ENCODE measurements at regions not wholly inside any gene's neighbourhood (a gene's known extent, or its start where the extent isn't known, plus 50 kb on each side); places are given as distances from the start of the nearest gene placed in this dataset.
"Not testable (repeated sequence)": the region's sequence is repeated elsewhere in the genome, so short reads cannot be mapped to it uniquely, and the experiment has no call there.

GRCh38 chr14:105991677-105992076 lies 465.3 kb downstream of the TMEM121 start:
- DNase-seq: not testable (repeated sequence)

- no peak for DNase-seq
Measured at GRCh38 chr14:105993814-105994213, 467.4 kb downstream of the TMEM121 start.

GRCh38 chr14:105995011-105995710 lies 468.8 kb downstream of the TMEM121 start:
- not testable (repeated sequence) for DNase-seq

GRCh38 chr14:105998597-105998996 lies 472.2 kb downstream of the TMEM121 start:
- DNase-seq: not testable (repeated sequence)

GRCh38 chr14:105999361-106000028 lies 473.1 kb downstream of the TMEM121 start:
- DNase-seq: peak; percentile 62

- DNase-seq: not testable (repeated sequence)
Measured at GRCh38 chr14:106000029-106000511, 473.7 kb downstream of the TMEM121 start.

- DNase-seq: not testable (repeated sequence)
Measured at GRCh38 chr14:106001277-106001676, 474.9 kb downstream of the TMEM121 start.

- no peak for DNase-seq
Measured at GRCh38 chr14:106003351-106003750, 477.0 kb downstream of the TMEM121 start.

- peak; percentile 79 for DNase-seq
Measured at GRCh38 chr14:106004937-106005795, 478.8 kb downstream of the TMEM121 start.

- peak; percentile 45 for DNase-seq
Measured at GRCh38 chr14:106006043-106006442, 479.7 kb downstream of the TMEM121 start.

- not testable (repeated sequence) for DNase-seq
Measured at GRCh38 chr14:106006716-106007115, 480.3 kb downstream of the TMEM121 start.

- no peak for DNase-seq
Measured at GRCh38 chr14:106010783-106011182, 484.4 kb downstream of the TMEM121 start.

- DNase-seq: peak; percentile 79
Measured at GRCh38 chr14:106011631-106012360, 485.4 kb downstream of the TMEM121 start.

- not testable (repeated sequence) for DNase-seq
Measured at GRCh38 chr14:106012361-106012725, 486.0 kb downstream of the TMEM121 start.

GRCh38 chr14:106013879-106014376 lies 487.5 kb downstream of the TMEM121 start:
- no peak for DNase-seq

- not testable (repeated sequence) for DNase-seq
Measured at GRCh38 chr14:106017952-106018351, 491.6 kb downstream of the TMEM121 start.

- no peak for DNase-seq
Measured at GRCh38 chr14:106021832-106022231, 495.4 kb downstream of the TMEM121 start.

- not testable (repeated sequence) for DNase-seq
Measured at GRCh38 chr14:106022648-106023047, 496.3 kb downstream of the TMEM121 start.

- no peak for DNase-seq
Measured at GRCh38 chr14:106023411-106023810, 497.0 kb downstream of the TMEM121 start.

- DNase-seq: peak; percentile 32
Measured at GRCh38 chr14:106024983-106025604, 498.7 kb downstream of the TMEM121 start.

- no peak for DNase-seq
Measured at GRCh38 chr14:106026026-106026425, 499.6 kb downstream of the TMEM121 start.

- not testable (repeated sequence) for DNase-seq
Measured at GRCh38 chr14:106027759-106028158, 501.4 kb downstream of the TMEM121 start.
